K562 (cell line): ENCODE measurements at regions not wholly inside any gene's neighbourhood (a gene's known extent, or its start where the extent isn't known, plus 50 kb on each side); places are given as distances from the start of the nearest gene placed in this dataset.

Experiments used
- CLOCK ChIP-seq: fragments of 250-450 bp; sonication (Bioruptor Pico); IDR thresholded peaks from 2 replicates; pipeline ENCODE4 v1.4.0; 2020; ENCODE audit warnings: mild to moderate bottlenecking, moderate library complexity, borderline replicate concordance
- DDX20 ChIP-seq: fragments of 450-650 bp; IDR thresholded peaks from 2 replicates; pipeline ENCODE4 v1.6.1; 2016; ENCODE audit warnings: missing genetic modification characterization, low read depth, mild to moderate bottlenecking, missing compliant biosample characterization, moderate library complexity
- MYBL2 ChIP-seq, 2 experiments: fragments of 450-650 bp in 1 of 2; sonication (generic) in 1 of 2; formaldehyde crosslinking in 1 of 2; IDR thresholded peaks; 2 replicates each; pipeline versions ENCODE4 v1.6.1 to v1.8.1; 2017 to 2022; ENCODE audit warnings: borderline replicate concordance in 1 of 2, inconsistent platforms in 1 of 2, low read depth in 1 of 2, mild to moderate bottlenecking in 1 of 2, missing genetic modification reagents in 1 of 2, moderate library complexity in 1 of 2
- NR1H2 ChIP-seq: sonication (generic); formaldehyde crosslinking; IDR thresholded peaks from 2 replicates; pipeline ENCODE4 v1.4.0; 2020; ENCODE audit warnings: mild to moderate bottlenecking, missing genetic modification reagents
- POLR2AphosphoS2 ChIP-seq: IDR thresholded peaks from 2 replicates; pipeline ENCODE4 v1.6.1; 2012; ENCODE audit warnings: low read length, improper control_type of control experiment
- PRPF4 ChIP-seq: fragments of 200-400 bp; formaldehyde crosslinking; IDR thresholded peaks from one replicate; pipeline ENCODE4 v1.6.1; 2017; ENCODE audit warnings: low read length, low read depth, mild to moderate bottlenecking; ENCODE audit not compliant: insufficient read depth, poor library complexity, severe bottlenecking
- USF2 ChIP-seq: sonication (generic); formaldehyde crosslinking; IDR thresholded peaks from 2 replicates; pipeline ENCODE4 v1.5.0; 2020; ENCODE audit warnings: missing genetic modification reagents
- ZNF583 ChIP-seq: fragments of 250-450 bp; sonication (Bioruptor Pico); IDR thresholded peaks from 2 replicates; pipeline ENCODE4 v1.4.0; 2020
- TF ChIP-seq, protein P1 (sequence below): fragments of 250-450 bp; sonication (Bioruptor Pico); IDR thresholded peaks from 2 replicates; pipeline ENCODE4 v1.4.0; 2020; ENCODE audit warnings: mild to moderate bottlenecking, moderate library complexity

- no peak for TF ChIP-seq DDX20
- no peak for TF ChIP-seq USF2 (CRISPR knock-in tag)
- TF ChIP-seq PRPF4 = no peak
- TF ChIP-seq, protein P1, sequence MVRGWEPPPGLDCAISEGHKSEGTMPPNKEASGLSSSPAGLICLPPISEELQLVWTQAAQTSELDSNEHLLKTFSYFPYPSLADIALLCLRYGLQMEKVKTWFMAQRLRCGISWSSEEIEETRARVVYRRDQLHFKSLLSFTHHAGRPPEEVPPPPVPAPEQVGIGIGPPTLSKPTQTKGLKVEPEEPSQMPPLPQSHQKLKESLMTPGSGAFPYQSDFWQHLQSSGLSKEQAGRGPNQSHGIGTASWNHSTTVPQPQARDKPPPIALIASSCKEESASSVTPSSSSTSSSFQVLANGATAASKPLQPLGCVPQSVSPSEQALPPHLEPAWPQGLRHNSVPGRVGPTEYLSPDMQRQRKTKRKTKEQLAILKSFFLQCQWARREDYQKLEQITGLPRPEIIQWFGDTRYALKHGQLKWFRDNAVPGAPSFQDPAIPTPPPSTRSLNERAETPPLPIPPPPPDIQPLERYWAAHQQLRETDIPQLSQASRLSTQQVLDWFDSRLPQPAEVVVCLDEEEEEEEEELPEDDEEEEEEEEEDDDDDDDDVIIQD (CRISPR knock-in tag) = no peak
- TF ChIP-seq MYBL2 (IDR thresholded peaks at IDR 0.05; ENCODE audit: low read depth) = no peak
- no peak for TF ChIP-seq MYBL2 (CRISPR knock-in tag; IDR thresholded peaks at IDR 0.05; ENCODE audit: borderline replicate concordance)
- no peak for TF ChIP-seq POLR2AphosphoS2
- TF ChIP-seq NR1H2 (CRISPR knock-in tag) = no peak
- no peak for TF ChIP-seq ZNF583 (CRISPR knock-in tag)
- TF ChIP-seq CLOCK (CRISPR knock-in tag) = no peak
These were observed 775.4 kb upstream of the CDH2 start (continued) for GRCh38 chr18:28952339-28952738.
